ENCODE measurements at regions not wholly inside any gene's neighbourhood (a gene's known extent, or its start where the extent isn't known, plus 50 kb on each side); places are given as distances from the start of the nearest gene placed in this dataset.
"Not testable (repeated sequence)": the region's sequence is repeated elsewhere in the genome, so short reads cannot be mapped to it uniquely, and the experiment has no call there.

DNA sequence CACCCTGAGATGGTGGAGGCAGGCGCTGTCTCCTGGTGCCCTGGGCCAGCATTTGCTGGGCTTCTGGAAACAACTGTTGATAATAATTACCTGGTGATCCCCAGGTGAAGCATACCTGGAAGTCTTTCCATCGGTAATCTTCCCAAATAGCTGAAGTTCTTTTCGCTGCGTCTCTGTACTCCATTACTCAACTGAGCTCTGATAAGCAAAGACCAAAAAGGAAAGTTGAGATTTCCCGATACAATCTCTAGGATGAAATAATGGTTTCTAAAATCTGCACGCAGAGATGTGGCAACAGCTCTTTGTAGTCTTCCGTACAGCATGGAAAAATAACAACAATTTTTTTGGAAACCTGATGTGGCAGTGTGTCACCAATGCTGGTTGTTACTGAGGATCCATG lies 226.5 kb downstream of the GATA3 start:
- DNase-seq (ENCODE audit: low read depth): no peak

DNA sequence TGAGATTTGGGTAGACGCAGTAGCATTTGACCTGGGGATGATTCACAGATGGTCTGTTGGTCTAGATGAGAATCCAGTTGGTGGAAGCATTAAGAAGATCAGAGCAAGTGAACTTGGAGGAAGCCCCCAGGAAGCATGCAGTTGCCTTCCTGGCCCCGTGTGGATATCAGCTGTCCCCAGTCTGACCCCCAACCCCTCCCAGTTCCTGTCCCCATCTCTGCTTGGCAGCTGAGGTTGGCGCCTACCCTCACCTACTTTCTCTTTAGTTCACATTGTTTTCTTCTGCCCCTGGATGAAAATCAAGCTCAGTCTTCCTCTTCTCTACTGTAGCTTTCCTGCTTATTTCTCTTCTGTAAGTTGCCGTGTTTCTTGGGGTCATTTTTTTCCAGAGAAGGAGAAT lies 227.9 kb downstream of the GATA3 start:
- DNase-seq (ENCODE audit: low read depth): no peak

GRCh38 chr10:8283166-8283905 lies 228.8 kb downstream of the GATA3 start:
- DNase-seq (ENCODE audit: low read depth): no peak

- no peak for DNase-seq (ENCODE audit: low read depth)
Observed at GRCh38 chr10:8283986-8284385, 229.5 kb downstream of the GATA3 start.

DNA sequence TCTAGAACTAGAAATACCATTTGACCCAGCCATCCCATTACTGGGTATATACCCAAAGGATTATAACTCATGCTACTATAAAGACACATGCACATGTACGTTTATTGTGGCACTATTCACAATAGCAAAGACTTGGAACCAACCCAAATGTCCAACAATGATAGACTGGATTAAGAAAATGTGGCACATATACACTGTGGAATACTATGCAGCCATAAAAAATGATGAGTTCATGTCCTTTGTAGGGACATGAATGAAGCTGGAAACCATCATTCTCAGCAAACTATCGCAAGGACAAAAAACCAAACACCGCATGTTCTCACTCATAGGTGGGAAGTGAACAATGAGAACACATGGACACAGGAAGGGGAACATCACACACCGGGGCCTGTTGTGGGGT lies 231.5 kb downstream of the GATA3 start:
- not testable (repeated sequence) for DNase-seq (ENCODE audit: low read depth)

DNA sequence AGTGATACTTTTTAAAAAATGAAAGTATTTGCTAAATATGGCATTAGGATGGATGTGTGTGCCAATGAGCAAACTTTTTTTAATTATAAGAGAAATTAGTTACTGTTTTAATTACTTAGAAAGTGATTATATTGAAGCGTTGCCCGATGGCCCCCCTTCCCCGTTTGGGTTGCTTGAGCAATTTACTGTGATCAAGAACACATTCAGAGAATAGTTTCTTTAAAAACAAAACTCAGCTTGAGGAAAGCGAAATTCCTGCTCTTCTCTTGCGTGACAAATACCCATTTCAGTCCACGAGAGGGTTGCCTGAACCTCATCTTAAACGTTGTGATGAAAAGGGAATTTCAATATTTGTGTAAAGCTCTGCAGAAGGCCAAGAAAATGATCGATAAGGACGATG lies 234.1 kb downstream of the GATA3 start:
- DNase-seq (ENCODE audit: low read depth): no peak

DNA sequence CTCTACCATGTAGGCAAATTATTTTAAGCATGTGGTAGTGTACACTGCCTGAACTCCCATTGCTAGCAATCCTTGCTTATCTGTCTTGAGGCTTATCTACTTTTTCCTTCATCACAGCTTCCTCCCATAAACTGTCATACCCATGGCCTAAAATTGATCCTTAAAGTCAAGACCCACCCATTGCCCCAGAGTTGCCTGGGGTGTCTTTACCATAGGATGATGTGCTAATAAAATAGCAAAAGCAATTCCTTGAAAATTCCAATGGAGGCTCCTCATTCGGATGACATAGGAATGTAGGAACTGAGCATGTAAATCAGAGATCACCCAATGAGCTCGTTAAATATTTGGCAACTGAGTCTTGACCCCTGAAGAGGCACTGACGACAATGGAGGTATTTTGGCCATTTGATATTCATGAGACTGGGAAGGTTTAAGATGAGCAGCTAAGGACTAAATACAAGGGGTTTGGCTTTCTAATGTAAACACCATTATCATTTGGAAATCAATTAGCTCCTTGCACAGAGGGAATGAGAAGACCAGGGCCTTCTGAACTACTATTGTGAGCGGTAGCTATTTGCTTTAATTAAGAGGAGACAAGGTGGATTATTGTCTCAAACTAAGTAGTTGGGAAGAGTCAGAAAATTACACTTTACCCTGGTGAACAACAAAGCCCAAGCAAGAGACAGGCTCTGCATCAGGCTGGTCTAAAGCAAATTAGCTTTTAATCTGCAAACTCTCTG lies 234.9 kb downstream of the GATA3 start:
- DNase-seq (ENCODE audit: low read depth): no peak

GRCh38 chr10:8294779-8295178 lies 240.3 kb downstream of the GATA3 start:
- DNase-seq (ENCODE audit: low read depth): no peak

DNA sequence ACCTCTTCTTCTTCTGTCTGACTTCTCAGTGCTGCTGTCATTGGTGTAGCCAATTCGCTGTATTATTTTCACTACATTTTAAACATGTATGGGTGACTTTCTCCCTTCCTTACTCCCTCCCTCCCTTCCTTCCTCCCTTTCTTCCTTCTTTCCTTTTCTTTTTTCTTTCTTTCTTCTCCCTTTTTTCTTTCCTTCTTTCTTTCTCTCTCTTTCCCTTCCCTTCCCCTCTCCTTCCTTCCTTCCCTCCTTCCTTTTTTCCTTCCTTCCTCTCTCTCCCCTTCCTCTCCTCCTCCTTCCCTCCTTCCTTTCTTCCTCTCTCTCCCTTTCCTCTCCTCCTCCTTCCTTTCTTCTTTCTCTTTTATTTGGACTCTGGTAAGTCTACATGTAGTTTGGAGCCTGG lies 240.8 kb downstream of the GATA3 start:
- no peak for DNase-seq (ENCODE audit: low read depth)

DNA sequence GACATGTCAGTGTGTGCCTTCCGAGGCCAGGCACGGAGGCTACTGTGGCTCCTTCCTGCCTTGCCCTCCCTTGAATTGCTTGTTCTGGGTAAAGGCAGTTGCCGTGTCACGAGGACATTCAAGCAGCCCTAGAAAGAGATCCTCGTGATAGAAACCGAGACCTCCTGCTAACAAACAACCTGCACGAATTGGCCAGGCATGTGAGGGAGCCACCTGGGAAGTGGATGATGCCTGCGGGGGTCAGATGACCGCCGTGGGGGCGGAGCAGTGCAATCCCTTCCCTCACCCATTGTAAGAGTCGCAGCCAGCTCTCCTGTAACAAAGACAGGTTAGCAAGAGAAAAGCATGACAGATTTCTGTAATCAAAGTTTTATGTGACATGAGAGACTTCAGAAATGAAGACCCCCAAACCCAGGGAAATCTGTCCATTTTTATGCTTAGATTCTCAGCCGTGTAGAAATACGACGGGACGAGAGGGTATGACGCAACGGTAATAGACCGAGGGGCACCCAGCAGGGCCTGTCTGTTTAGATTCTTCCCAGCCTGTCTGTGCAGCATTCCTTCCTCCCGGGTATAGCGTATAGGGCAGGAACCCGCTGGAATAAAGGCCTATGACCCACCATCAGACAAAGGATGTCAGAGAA lies 241.7 kb downstream of the GATA3 start:
- no peak for DNase-seq (ENCODE audit: low read depth)

DNA sequence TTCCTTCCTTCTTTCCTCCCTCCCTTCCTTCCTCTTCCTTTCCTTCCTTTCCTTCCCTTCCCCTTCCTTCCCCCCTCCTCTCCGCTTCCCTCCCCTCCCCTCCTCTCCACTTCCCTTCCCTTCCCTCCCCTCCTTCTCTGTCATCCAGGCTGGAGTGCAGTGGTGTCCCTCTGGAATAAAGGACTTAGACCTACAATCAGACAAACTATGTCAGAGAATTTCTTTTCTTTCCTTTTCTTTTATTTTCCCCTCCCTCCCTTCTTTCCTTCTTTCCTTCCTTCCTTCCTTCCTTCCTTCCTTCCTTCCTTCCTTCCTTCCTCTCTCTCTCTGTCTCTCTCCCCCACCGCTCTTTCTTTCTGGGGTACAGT lies 242.2 kb downstream of the GATA3 start:
- no peak for DNase-seq (ENCODE audit: low read depth)

DNA sequence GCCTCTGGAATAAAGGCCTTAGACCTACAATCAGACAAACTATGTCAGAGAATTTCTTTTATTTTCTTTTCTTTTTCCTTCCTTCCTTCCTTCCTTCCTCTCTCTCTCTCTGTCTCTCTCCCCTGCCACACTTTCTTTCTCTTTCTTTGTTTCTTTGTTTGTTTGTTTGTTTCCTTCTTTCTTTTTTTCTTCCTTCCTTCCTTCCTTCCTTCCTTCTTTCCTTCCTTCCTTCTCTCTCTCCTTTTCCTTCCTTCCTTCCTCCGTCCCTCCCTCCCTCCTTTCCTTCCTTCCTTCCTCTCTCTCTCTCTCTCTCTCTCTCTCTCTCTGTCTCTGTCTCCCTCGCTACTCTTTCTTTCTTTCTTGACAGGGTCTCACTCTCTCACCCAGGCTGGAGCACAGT lies 242.6 kb downstream of the GATA3 start:
- DNase-seq (ENCODE audit: low read depth): no peak

DNA sequence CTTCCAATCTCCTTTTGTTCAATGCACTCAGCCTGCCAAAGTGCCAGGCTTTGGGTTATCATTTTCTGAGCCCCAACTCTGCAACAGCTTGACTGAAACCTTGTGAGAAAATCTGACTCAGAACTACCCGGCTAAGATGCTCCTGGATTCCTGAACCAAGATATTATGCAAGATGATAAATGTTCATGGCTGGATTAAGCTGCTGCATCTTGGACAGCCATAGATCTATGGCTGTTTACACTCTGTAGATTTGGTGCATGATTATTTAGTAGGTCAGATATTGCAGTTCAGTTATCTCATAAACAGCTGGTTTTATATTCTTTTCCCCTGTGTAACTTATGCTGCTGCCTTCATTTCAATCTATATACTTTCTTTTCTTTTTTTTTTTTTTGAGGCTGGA lies 243.5 kb downstream of the GATA3 start:
- no peak for DNase-seq (ENCODE audit: low read depth)

- no peak for DNase-seq (ENCODE audit: low read depth)
Observed at GRCh38 chr10:8298896-8299570, 244.5 kb downstream of the GATA3 start.

DNA sequence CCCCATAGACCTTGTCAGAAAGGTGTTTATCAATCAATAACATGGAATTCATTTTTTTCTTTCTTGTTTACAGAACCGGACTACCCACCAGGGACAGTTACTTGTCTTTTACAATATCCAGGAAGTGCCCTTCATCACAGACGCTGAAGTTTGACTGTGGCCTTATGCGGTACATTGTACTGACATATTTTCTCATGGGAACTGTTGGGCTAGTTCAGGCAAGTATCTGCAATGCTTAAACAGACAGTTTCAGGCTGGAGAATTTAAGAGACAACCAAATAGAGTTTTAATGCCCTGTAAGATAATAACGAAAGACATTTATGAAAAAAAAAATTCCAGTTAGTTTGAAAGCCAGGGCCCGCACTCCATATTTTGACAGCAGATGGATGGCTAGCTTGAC lies 246.4 kb downstream of the GATA3 start:
- no peak for DNase-seq (ENCODE audit: low read depth)

DNA sequence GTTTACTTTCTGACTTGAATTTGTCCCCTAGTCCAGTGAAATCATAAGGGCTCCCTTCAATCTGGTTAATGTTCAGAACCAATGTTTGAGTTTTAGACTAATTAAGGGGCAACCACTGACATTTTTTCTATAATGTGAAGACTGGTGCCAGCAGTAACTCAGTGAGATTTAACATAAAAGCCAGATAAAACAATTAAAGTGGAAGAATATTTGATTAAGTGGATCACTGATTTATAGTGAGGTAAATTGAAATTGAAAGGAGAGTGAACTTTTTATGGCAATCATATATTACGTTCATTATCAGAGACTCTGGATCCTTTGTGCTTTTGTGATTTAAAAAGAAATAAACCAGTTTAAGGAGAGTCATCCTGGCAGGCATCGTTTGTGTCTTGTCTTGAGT lies 246.8 kb downstream of the GATA3 start:
- DNase-seq (ENCODE audit: low read depth): no peak

GRCh38 chr10:8301831-8302230 lies 247.3 kb downstream of the GATA3 start:
- DNase-seq (ENCODE audit: low read depth): no peak

DNA sequence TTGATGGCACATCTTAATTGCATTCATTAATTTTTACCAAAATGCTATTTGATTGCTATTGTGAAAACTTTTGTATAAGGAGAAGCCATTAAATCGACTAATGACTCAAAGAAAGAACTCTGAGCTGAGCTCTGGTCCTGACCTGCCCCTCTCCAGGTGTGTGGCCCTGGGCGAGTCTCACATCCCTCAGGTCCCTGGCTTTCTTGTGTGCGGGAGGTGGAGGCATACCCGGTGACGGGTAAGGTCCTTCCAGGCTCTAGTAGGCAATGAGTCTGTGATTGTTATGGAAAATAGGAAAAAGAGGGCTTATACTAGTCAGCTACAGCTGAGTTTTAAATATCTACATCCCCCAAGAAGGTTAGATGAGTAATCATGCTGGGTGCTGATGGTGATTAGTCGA lies 248.1 kb downstream of the GATA3 start:
- no peak for DNase-seq (ENCODE audit: low read depth)

GRCh38 chr10:8304861-8305260 lies 250.4 kb downstream of the GATA3 start:
- DNase-seq (ENCODE audit: low read depth): no peak

GRCh38 chr10:8305876-8306652 lies 251.6 kb downstream of the GATA3 start:
- no peak for DNase-seq (ENCODE audit: low read depth)

- no peak for DNase-seq (ENCODE audit: low read depth)
Observed at GRCh38 chr10:8306685-8307364, 252.3 kb downstream of the GATA3 start.

All from activated gamma-delta T cell treated with anti-CD3 and anti-CD28 coated beads, Interleukin-2, amount 50 U/mL, for 16 hours (primary cell).